K562 (cell line): ENCODE measurements at regions not wholly inside any gene's neighbourhood (a gene's known extent, or its start where the extent isn't known, plus 50 kb on each side); places are given as distances from the start of the nearest gene placed in this dataset.

ENCODE experiments used
- BRD9 ChIP-seq: fragments of 450-650 bp; IDR thresholded peaks from 2 replicates; pipeline ENCODE4 v1.6.1; 2018; ENCODE audit warnings: low read depth; ENCODE audit not compliant: partially characterized antibody
- CEBPB ChIP-seq: fragments of 450-650 bp; IDR thresholded peaks from 2 replicates; pipeline ENCODE4 v1.6.1; 2016; ENCODE audit warnings: missing genetic modification characterization, missing compliant biosample characterization
- CTCF ChIP-seq, 3 experiments: IDR thresholded peaks in 2 of 3; conservative IDR thresholded peaks in 1 of 3; 2 replicates each; pipeline ENCODE4 v1.5.1; 2011 to 2012; ENCODE audit warnings: low read length in 3 of 3, mild to moderate bottlenecking in 3 of 3, control low read depth in 2 of 3, improper control_type of control experiment in 1 of 3, inconsistent platforms in 1 of 3, low read depth in 1 of 3, mixed read lengths in 1 of 3, moderate library complexity in 1 of 3; ENCODE audit not compliant: insufficient read depth in 2 of 3
- JUND ChIP-seq, 2 experiments: IDR thresholded peaks; 2 replicates in 1 of 2; 3 replicates in 1 of 2; pipeline ENCODE4 v1.6.1; 2011; ENCODE audit warnings: borderline replicate concordance in 2 of 2, low read depth in 2 of 2, low read length in 2 of 2, improper control_type of control experiment in 1 of 2, missing biosample characterization in 1 of 2, missing genetic modification characterization in 1 of 2, missing genetic modification reagents in 1 of 2
- KDM5B ChIP-seq: fragments of 200-600 bp; sonication (generic); IDR thresholded peaks from 2 replicates; pipeline ENCODE4 v1.6.1; 2012; ENCODE audit warnings: low read depth, mild to moderate bottlenecking, moderate library complexity, low read length, control low read depth, inconsistent platforms; ENCODE audit not compliant: insufficient replicate concordance
- POLR2A ChIP-seq: fragments of 450-650 bp; conservative IDR thresholded peaks from 2 replicates; pipeline ENCODE4 v1.6.1; 2016
- TF ChIP-seq, protein P1 (sequence below): sonication (generic); formaldehyde crosslinking; IDR thresholded peaks from 2 replicates; pipeline ENCODE4 v1.8.1; 2023; ENCODE audit warnings: mild to moderate bottlenecking, missing genetic modification reagents
- TF ChIP-seq, protein P2 (sequence below): sonication (generic); formaldehyde crosslinking; IDR thresholded peaks from 2 replicates; pipeline ENCODE4 v1.8.1; 2022; ENCODE audit warnings: missing genetic modification reagents

DNA sequence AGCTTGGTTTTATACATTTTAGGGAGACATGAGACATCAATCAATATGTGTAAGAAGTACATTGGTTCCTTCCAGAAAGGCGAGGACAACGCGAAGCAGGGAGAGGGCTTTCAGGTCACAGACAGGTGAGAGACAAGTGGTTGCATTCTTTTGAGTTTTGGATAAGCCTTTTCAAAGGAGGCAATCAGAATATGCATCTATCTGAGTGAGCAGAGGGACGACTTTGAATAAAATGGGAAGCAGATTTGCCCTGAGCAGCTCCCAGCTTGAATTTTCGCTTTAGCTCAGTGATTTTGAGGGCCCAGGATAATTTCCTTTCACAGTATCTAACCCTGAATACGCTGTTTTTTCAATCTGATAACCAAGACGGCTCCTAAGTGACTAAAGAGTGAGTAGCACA is 82.5 kb upstream of the MYO3A start:
- TF ChIP-seq BRD9 (no peak), POLR2A (no peak), KDM5B (no peak), CTCF (IDR thresholded peaks at IDR 0.05 in 2 of 3, conservative IDR thresholded peaks at IDR 0.05 in 1 of 3; ENCODE audit: insufficient read depth in 2 of 3, low read depth in 1 of 3, low read length in 3 of 3) (no peak), CEBPB (tag) (no peak), JUND (IDR thresholded peaks at IDR 0.05; ENCODE audit: borderline replicate concordance, low read depth, low read length) (no peak), JUND (tag; IDR thresholded peaks at IDR 0.05; ENCODE audit: borderline replicate concordance, low read depth, low read length) (no peak)
- TF ChIP-seq, protein P1, sequence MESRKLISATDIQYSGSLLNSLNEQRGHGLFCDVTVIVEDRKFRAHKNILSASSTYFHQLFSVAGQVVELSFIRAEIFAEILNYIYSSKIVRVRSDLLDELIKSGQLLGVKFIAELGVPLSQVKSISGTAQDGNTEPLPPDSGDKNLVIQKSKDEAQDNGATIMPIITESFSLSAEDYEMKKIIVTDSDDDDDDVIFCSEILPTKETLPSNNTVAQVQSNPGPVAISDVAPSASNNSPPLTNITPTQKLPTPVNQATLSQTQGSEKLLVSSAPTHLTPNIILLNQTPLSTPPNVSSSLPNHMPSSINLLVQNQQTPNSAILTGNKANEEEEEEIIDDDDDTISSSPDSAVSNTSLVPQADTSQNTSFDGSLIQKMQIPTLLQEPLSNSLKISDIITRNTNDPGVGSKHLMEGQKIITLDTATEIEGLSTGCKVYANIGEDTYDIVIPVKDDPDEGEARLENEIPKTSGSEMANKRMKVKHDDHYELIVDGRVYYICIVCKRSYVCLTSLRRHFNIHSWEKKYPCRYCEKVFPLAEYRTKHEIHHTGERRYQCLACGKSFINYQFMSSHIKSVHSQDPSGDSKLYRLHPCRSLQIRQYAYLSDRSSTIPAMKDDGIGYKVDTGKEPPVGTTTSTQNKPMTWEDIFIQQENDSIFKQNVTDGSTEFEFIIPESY (CRISPR knock-in tag): no peak
- TF ChIP-seq, protein P2, sequence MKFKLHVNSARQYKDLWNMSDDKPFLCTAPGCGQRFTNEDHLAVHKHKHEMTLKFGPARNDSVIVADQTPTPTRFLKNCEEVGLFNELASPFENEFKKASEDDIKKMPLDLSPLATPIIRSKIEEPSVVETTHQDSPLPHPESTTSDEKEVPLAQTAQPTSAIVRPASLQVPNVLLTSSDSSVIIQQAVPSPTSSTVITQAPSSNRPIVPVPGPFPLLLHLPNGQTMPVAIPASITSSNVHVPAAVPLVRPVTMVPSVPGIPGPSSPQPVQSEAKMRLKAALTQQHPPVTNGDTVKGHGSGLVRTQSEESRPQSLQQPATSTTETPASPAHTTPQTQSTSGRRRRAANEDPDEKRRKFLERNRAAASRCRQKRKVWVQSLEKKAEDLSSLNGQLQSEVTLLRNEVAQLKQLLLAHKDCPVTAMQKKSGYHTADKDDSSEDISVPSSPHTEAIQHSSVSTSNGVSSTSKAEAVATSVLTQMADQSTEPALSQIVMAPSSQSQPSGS: no peak
